NB4 (cell line): ENCODE measurements at regions not wholly inside any gene's neighbourhood (a gene's known extent, or its start where the extent isn't known, plus 50 kb on each side); places are given as distances from the start of the nearest gene placed in this dataset.
A peak's percentile ranks its signal among the peaks of the same experiment; 100 is the strongest.

Experiments
- DNase-seq: peaks from one replicate; pipeline ENCODE4 v3.0.0; 2010; ENCODE audit warnings: low read depth
- H3K4me3 ChIP-seq: one replicate; pipeline ENCODE4 v1.5.1; 2011; ENCODE audit warnings: mild to moderate bottlenecking, low read depth, low read length, moderate library complexity
- CTCF ChIP-seq: IDR thresholded peaks from one replicate; pipeline ENCODE4 v1.5.1; 2012; ENCODE audit warnings: low read depth, low read length
- MAX ChIP-seq: IDR thresholded peaks from 2 replicates; pipeline ENCODE4 v1.6.1; 2011; ENCODE audit warnings: low read depth, low read length
- MYC ChIP-seq: IDR thresholded peaks from 2 replicates; pipeline ENCODE4 v1.6.1; 2011; ENCODE audit warnings: low read depth, low read length
- POLR2A ChIP-seq: IDR thresholded peaks from 2 replicates; pipeline ENCODE4 v1.6.1; 2011; ENCODE audit warnings: mild to moderate bottlenecking; ENCODE audit not compliant: insufficient read length; ENCODE audit errors: extremely low read depth

- no peak for DNase-seq
- no peak overlapping the region for H3K4me3 ChIP-seq
Measured at GRCh38 chr7:73967832-73968290, 60.1 kb upstream of the ELN start.

GRCh38 chr7:73968487-73968886, 59.5 kb upstream of the ELN start:
- DNase-seq = no peak
- H3K4me3 ChIP-seq = no peak overlapping the region
- TF ChIP-seq MAX (no peak), CTCF (no peak)

More at GRCh38 chr7:73967832-73968290, 60.1 kb upstream of the ELN start:
- TF ChIP-seq CTCF = no peak
- no peak for TF ChIP-seq MAX
- no peak for TF ChIP-seq MYC
- TF ChIP-seq POLR2A = no peak

- DNase-seq = no peak
- TF ChIP-seq MYC (no peak), POLR2A (no peak), CTCF (no peak), MAX (no peak)
Measured at GRCh38 chr7:73969991-73970390, 58.0 kb upstream of the ELN start.

GRCh38 chr7:73970801-73971229, 57.2 kb upstream of the ELN start:
- TF ChIP-seq MAX (no peak), MYC (no peak), POLR2A (no peak), CTCF (no peak)
- H3K4me3 ChIP-seq = no peak overlapping the region
- no peak for DNase-seq

More at GRCh38 chr7:73969991-73970390, 58.0 kb upstream of the ELN start:
- H3K4me3 ChIP-seq = no peak overlapping the region

- peak; percentile 26 for DNase-seq
- no peak for TF ChIP-seq POLR2A
- TF ChIP-seq MYC = no peak
- TF ChIP-seq CTCF = no peak
- no peak for TF ChIP-seq MAX
- H3K4me3 ChIP-seq = no peak overlapping the region
Measured at GRCh38 chr7:73971322-73971703, 56.7 kb upstream of the ELN start.

- H3K4me3 ChIP-seq = no peak overlapping the region
- DNase-seq = no peak
- TF ChIP-seq CTCF (peak; percentile 31), POLR2A (no peak), MYC (no peak)
Measured at GRCh38 chr7:73971704-73972341, 56.1 kb upstream of the ELN start.
